Embryonic facial prominence (tissue), 1 donor: ENCODE measurements at regions not wholly inside any gene's neighbourhood (a gene's known extent, or its start where the extent isn't known, plus 50 kb on each side); places are given as distances from the start of the nearest gene placed in this dataset.
"Not testable (repeated sequence)": the region's sequence is repeated elsewhere in the genome, so short reads cannot be mapped to it uniquely, and the experiment has no call there.

Source experiments
- DNase-seq: peaks from one replicate; pipeline ENCODE4 v3.0.0-alpha.2; 2016; ENCODE audit errors: extremely low spot score

DNA sequence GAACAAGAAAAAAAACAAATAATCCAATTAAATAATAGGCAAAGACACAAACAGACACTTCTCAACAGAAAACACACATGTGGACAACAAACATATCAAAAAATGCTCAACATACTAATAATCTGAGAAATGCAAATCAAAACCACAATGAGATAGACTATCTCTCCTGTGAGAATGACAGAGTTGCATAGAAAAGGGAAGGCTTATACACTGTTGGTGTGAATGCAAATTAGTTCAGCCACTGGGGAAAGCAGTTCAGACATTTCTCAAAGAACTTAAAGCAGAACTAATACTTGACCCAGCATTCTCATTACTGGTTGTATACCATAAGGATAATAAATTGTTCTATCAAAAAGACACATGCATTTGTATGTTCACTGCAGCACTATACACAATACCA lies 637.8 kb upstream of the LUZP2 start:
- DNase-seq, result no peak

DNA sequence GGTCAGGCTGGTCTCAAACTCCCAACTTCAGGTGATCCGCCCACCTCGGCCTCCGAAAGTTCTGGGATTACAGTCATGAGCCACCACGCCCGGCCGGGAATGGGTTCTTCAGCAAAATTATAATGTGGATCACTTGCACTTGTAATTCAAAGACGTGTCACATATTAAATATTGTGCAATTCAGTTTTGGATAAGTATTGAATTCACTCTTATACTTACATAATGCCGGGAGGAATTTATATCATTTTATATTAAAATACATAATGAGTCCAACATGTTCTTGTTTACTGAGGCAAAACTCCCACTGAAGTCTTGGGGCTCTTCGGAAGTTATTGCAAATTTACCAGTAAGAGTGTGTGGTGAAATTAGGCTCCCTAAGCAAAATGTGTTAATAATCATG lies 635.2 kb upstream of the LUZP2 start:
- no peak for DNase-seq

- DNase-seq, result no peak
Measured at GRCh38 chr11:23865341-23865975, 631.4 kb upstream of the LUZP2 start.

GRCh38 chr11:23866641-23867040 lies 630.2 kb upstream of the LUZP2 start:
- DNase-seq, result no peak

- no peak for DNase-seq
Measured at GRCh38 chr11:23869671-23870070, 627.2 kb upstream of the LUZP2 start.

- DNase-seq, result no peak
Measured at GRCh38 chr11:23873406-23873805, 623.4 kb upstream of the LUZP2 start.

DNA sequence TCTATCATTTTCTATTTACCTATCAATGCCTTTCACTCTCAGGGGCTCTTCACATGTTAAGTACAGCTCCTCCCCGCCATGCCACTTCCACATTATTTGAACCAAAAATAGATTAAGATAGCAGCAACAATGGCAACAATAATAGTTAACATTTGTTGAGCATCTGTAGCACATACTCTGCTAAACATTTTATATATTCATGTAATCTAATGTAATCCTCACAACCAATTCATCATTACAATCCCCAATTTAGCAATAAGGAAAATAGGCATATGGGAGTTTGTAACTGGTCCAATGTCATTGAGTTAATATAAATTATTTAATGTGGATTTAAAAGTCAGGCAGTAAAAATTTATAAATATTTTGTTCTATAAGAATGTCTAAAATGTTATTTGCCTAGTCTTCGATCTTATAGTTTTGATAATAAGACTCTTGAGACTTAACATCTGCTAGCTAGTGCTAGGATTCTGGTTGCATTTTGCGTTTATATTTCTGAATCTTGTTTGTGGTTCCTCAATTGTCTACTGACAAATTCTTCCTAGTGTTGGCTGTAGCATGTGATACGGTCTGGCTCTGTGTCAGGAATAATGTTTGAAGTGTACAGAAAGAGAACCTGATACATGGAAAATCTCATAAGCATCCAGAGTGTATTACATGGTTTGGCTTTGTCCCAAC lies 621.5 kb upstream of the LUZP2 start:
- peak; percentile 16 for DNase-seq

- not testable (repeated sequence) for DNase-seq
Measured at GRCh38 chr11:23883426-23884048, 613.3 kb upstream of the LUZP2 start.

GRCh38 chr11:23884341-23884740 lies 612.5 kb upstream of the LUZP2 start:
- DNase-seq, result no peak

DNA sequence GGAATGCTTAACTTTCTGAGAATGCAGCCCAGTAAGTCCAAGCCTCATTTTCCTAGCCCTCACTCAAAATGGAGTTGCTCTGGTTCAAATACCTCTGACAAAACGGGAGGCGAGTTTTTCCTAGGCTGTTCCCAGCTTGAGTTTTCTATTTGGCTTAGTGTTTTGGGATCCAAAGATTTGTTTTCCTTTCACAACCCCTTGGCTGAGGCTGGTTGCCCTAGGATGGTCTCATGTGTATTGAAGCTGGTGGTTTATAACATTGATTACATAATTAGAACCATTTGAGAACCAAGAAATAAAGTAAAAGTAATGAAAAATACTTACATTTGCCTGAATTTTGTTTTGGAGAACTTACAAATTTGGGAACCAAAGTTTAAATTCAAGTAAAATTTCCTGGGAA lies 611.1 kb upstream of the LUZP2 start:
- no peak for DNase-seq

DNA sequence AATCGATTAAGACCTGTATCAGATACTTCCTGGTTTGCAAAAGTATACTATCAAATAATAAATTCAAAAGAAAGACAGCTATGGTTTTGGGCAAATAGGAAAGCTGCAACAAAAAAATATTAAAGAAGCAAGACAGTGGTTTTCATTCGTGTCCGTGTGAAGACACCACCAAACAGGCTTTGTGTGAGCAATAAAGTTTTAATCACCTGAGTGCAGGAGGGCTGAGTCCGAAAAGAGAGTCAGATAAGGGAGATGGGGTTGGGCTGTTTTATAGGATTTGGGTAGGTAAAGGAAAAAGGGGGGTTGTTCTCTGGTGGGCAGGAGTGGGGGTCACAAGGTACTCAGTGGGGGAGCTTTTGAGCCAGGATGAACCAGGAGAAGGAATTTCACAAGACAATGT lies 609.7 kb upstream of the LUZP2 start:
- not testable (repeated sequence) for DNase-seq

DNA sequence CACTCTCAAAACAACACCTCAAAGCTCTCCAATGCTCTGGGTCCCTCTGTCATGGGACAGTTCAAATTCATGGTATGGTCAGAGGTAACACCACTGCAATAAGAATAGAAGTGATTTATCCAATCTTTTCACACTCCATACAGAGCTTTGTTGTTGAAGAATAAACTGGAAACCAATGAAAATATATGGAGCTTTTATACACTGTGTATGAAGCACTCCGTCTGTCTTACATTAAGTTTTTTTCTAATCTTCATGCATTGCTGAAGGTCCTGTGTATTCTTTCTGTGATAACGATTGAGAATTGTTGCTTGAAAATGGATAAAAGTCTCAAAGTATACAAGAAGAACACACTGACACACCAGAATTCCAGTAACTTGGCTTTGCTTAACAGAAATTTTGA lies 603.7 kb upstream of the LUZP2 start:
- DNase-seq, result no peak

GRCh38 chr11:23897453-23898286 lies 599.2 kb upstream of the LUZP2 start:
- DNase-seq, result no peak

DNA sequence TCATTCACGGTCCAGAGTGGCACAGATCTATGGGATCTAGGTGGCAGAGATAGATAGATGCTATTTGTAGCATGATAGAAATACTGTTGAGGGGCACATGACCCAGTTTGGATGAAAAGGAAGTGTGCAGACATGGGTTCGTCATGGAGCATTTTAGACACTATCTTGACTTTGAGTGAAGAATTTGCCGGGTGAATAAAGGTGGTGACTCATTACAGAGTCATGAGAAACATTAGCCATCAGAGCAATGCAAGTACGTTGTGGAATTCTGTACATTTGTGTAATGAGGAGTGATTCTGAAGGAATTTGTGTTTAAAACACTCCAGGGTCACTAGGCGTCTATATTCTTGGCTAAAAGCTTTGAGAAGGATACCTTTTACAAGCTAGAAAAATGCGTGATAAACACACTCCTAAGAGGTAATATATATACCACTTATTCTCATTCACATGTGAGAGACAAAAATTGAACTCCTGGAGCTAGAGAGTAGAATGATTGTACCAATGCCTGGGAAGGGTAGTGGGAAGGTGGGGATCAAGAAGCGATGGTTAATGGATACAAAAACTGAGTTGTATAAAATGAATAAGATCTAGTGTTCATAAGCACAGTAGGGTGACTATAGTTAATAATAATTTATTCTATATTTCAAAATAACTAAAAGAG lies 593.7 kb upstream of the LUZP2 start:
- no peak for DNase-seq

DNA sequence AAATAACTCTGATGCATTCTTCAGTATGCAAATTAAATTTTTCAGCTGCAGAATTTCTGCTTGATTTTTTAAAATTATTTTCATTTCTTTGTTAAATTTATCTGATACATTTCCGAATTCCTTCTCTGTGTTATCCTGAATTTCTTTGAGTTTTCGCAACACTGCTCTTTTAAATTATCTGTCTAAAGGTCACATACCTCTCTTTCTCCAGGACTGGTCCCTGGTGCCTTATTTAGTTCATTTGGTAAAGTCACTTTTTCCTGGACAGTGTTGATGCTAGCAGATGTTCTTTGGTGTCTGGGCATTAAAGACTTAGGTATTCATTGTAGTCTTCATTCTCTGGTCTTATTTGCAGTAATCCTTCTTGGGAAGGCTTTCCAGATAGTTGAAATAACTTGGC lies 577.4 kb upstream of the LUZP2 start:
- no peak for DNase-seq

DNA sequence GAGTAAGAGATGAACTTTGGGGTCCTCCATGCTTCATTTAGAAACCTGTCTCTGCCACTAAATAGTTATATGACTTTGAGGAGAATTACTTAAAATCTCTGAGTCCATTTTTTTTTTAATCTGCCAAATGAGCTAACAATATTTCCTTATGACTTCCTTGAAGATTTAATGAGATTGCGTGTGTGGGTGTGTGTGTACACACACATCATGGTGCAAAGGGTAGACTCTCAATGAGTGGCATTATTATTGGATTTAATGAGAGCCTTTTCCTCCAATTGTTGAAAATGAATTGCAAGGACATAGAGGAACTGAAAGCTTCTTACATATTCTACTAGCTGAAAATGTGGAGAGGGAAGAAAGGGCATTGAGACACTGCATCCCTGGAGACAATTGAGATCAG lies 573.5 kb upstream of the LUZP2 start:
- DNase-seq, result no peak

DNA sequence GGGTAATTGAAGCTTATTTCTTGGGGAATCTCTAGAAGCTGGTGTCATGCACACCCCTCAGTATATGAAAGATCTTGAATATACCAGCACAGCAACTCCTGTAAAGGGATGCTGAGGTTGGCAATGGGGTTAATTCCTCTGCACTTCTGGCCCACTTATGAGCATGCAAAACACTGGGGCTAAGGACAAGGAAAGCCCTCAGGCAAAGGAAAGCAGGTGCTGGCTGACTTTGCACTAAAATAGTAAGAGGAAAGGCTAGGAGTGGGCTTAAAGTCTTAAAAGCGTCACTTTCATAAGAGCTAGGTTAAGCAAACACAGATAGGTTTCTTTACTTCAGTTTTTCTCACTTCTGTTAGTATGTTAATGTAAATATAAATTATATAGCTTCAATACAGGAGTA lies 572.6 kb upstream of the LUZP2 start:
- DNase-seq, result no peak

GRCh38 chr11:23931443-23931842 lies 565.4 kb upstream of the LUZP2 start:
- DNase-seq, result no peak

GRCh38 chr11:23932485-23932898 lies 564.4 kb upstream of the LUZP2 start:
- no peak for DNase-seq

- no peak for DNase-seq
Measured at GRCh38 chr11:23933721-23934120, 563.1 kb upstream of the LUZP2 start.

DNA sequence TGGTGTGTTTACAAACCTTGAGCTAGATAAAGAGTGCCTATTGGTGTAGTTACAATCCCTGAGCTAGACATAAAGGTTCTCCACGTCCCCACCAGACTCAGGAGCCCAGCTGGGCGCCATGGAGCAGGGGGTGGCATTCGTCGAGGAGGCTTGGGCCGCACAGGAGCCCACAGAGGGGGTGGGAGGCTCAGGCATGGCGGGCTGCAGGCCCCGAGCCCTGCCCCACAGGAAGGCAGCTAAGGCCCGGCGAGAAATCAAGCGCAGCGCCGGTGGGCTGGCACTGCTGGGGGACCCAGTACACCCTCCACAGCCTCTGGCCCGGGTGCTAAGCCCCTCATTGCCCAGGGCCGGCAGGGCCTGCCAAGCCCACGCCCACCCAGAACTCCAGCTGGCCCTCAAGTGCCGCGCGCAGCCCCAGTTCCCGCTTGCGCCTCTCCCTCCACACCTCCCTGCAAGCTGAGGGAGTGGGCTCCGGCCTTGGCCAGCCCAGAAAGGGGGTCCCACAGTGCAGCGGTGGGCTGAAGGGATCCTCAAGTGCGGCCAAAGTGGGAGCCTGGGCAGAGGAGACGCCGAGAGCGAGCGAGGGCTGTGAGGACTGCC lies 562.1 kb upstream of the LUZP2 start:
- not testable (repeated sequence) for DNase-seq
